ENCODE measurements at regions not wholly inside any gene's neighbourhood (a gene's known extent, or its start where the extent isn't known, plus 50 kb on each side); places are given as distances from the start of the nearest gene placed in this dataset.

GRCh38 chr2:105943977-105944376 is 199.3 kb downstream of the NCK2 start:
- DNase-seq (ENCODE audit: low spot score) (no peak), ATAC-seq (no peak)

Measured in left lobe of liver (tissue), 2 donors.